Mesenchymal stem cell (in vitro differentiated cells and primary cell): ENCODE measurements at regions not wholly inside any gene's neighbourhood (a gene's known extent, or its start where the extent isn't known, plus 50 kb on each side); places are given as distances from the start of the nearest gene placed in this dataset.

Experiments used
- DNase-seq: peaks from one replicate; pipeline ENCODE4 v3.0.0-alpha.2; 2013
- H2AFZ ChIP-seq: one replicate; pipeline ENCODE4 v1.6.1; 2013; ENCODE audit warnings: low read depth, mild to moderate bottlenecking, control low read depth, inconsistent platforms, low read length, moderate library complexity
- H2AK5ac ChIP-seq: 2 replicates; pipeline ENCODE4 v1.6.1; 2013; ENCODE audit warnings: low read length, moderate library complexity, mild to moderate bottlenecking, inconsistent platforms; ENCODE audit not compliant: severe bottlenecking
- H2BK120ac ChIP-seq: one replicate; pipeline ENCODE4 v1.6.1; 2013; ENCODE audit warnings: low read depth, mild to moderate bottlenecking, inconsistent platforms, low read length, moderate library complexity
- H2BK12ac ChIP-seq, 2 experiments: one replicate each; pipeline ENCODE4 v1.6.1; 2013; ENCODE audit warnings: inconsistent platforms in 2 of 2, low read length in 2 of 2, mild to moderate bottlenecking in 2 of 2, moderate library complexity in 2 of 2, control low read depth in 1 of 2
- H2BK15ac ChIP-seq: one replicate; pipeline ENCODE4 v1.6.1; 2013; ENCODE audit warnings: mild to moderate bottlenecking, low read depth, inconsistent platforms; ENCODE audit not compliant: poor library complexity, severe bottlenecking
- H2BK5ac ChIP-seq: 2 replicates; pipeline ENCODE4 v1.6.1; 2013; ENCODE audit warnings: low read depth, mild to moderate bottlenecking, low read length, control low read depth, inconsistent platforms; ENCODE audit not compliant: poor library complexity, severe bottlenecking
- H3K14ac ChIP-seq, 2 experiments: one replicate each; pipeline ENCODE4 v1.6.1; 2013; ENCODE audit warnings: inconsistent platforms in 2 of 2, low read length in 2 of 2, control low read depth in 1 of 2, mild to moderate bottlenecking in 1 of 2, moderate library complexity in 1 of 2
- H3K18ac ChIP-seq, 2 experiments: one replicate each; pipeline ENCODE4 v1.6.1; 2013; ENCODE audit warnings: inconsistent platforms in 2 of 2, low read length in 2 of 2, control low read depth in 1 of 2, low read depth in 1 of 2, mild to moderate bottlenecking in 1 of 2
- H3K23ac ChIP-seq, 2 experiments: one replicate each; pipeline ENCODE4 v1.6.1; 2013; ENCODE audit warnings: inconsistent platforms in 2 of 2, low read length in 2 of 2, mild to moderate bottlenecking in 2 of 2, moderate library complexity in 2 of 2, control low read depth in 1 of 2
- H3K27ac ChIP-seq: 2 replicates; pipeline ENCODE4 v1.5.1; 2013; ENCODE audit warnings: mild to moderate bottlenecking, moderate library complexity, low read length, control low read depth, inconsistent platforms; ENCODE audit not compliant: poor library complexity, severe bottlenecking
- H3K27me3 ChIP-seq, 2 experiments: 2 replicates each; pipeline versions ENCODE4 v1.6.1 to v1.7.0; 2013; ENCODE audit warnings: low read length in 2 of 2, mild to moderate bottlenecking in 2 of 2, moderate library complexity in 2 of 2, control low read depth in 1 of 2, inconsistent platforms in 1 of 2; ENCODE audit not compliant: control insufficient read depth in 1 of 2, insufficient read depth in 1 of 2
- H3K36me3 ChIP-seq, 2 experiments: 2 replicates each; pipeline versions ENCODE4 v1.6.1 to v1.7.0; 2013; ENCODE audit warnings: low read length in 2 of 2, control low read depth in 1 of 2, inconsistent platforms in 1 of 2, low read depth in 1 of 2, mild to moderate bottlenecking in 1 of 2; ENCODE audit not compliant: insufficient read depth in 2 of 2, control insufficient read depth in 1 of 2
- H3K4ac ChIP-seq, 2 experiments: one replicate each; pipeline ENCODE4 v1.6.1; 2013; ENCODE audit warnings: inconsistent platforms in 2 of 2, low read length in 2 of 2, mild to moderate bottlenecking in 2 of 2, moderate library complexity in 2 of 2, control low read depth in 1 of 2, low read depth in 1 of 2
- H3K4me1 ChIP-seq: 2 replicates; pipeline ENCODE4 v1.6.1; 2013; ENCODE audit warnings: low read depth, low read length, control low read depth; ENCODE audit not compliant: control insufficient read depth, insufficient read depth
- H3K4me2 ChIP-seq: 2 replicates; pipeline ENCODE4 v1.6.1; 2013; ENCODE audit warnings: low read length, mild to moderate bottlenecking, inconsistent platforms; ENCODE audit not compliant: poor library complexity, severe bottlenecking
- H3K4me3 ChIP-seq, 2 experiments: 2 replicates each; pipeline versions ENCODE4 v1.5.1 to v1.7.0; 2013; ENCODE audit warnings: low read length in 2 of 2, mild to moderate bottlenecking in 2 of 2, control low read depth in 1 of 2, low read depth in 1 of 2; ENCODE audit not compliant: insufficient read depth in 1 of 2
- H3K79me1 ChIP-seq: replicated peaks from 2 replicates; pipeline ENCODE4 v1.6.1; 2013; ENCODE audit warnings: mild to moderate bottlenecking, control low read depth, low read length, inconsistent platforms; ENCODE audit not compliant: poor library complexity, severe bottlenecking
- H3K9ac ChIP-seq: 2 replicates; pipeline ENCODE4 v1.7.0; 2013; ENCODE audit warnings: mild to moderate bottlenecking, low read length, moderate library complexity
- H3K9me3 ChIP-seq: 2 replicates; pipeline ENCODE4 v1.7.0; 2013; ENCODE audit warnings: mild to moderate bottlenecking, low read length; ENCODE audit not compliant: control insufficient read depth
- H4K8ac ChIP-seq: one replicate; pipeline ENCODE4 v1.6.1; 2013; ENCODE audit warnings: inconsistent platforms, mild to moderate bottlenecking, low read length, moderate library complexity
- H4K91ac ChIP-seq: one replicate; pipeline ENCODE4 v1.6.1; 2013; ENCODE audit warnings: mild to moderate bottlenecking, low read length, inconsistent platforms
- WGBS: methylation state at CpG from one replicate; pipeline ENCODE4 v1.1.7; 2013; ENCODE audit warnings: mixed read lengths; 5-methylcytosine and 5-hydroxymethylcytosine counted together

DNA sequence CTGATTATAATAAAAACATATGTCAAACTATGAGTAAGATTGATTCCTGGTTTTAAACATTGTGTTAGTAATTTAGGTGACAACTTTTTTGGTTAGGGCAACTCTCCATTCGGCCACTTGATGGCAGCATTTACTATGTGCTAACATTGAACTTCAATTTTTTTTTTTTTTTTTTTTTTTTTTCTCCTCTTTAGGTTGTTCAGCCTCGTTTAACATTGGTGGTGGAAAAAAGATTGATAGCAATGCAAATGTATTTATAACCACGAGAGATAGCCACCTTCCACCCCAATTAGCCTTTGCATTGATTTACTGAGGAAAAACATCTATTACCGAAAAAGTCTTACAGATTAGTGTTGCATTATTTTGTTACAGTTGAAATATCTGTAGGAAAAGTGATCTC is 159.1 kb downstream of the CSNK1G3 start:
- Histone ChIP-seq H2BK15ac (no peak overlapping the region), H2BK5ac (no peak overlapping the region), H3K79me1 (no peaks in the 10 kb centered on the region), H2AFZ (no peak overlapping the region), H2BK120ac (no peak overlapping the region), H2AK5ac (no peak overlapping the region), H3K36me3 (no peaks in the 10 kb centered on the region), H3K14ac (no peak overlapping the region), H3K9me3 (peaks cover 4% of the 10 kb centered on the region), H3K9ac (no peak overlapping the region), H3K27me3 (no peaks in the 10 kb centered on the region), H3K4me3 (no peak overlapping the region), H3K4ac (no peak overlapping the region), H3K4me2 (no peak overlapping the region), H2BK12ac (no peak overlapping the region), H4K8ac (no peak overlapping the region), H3K18ac (no peak overlapping the region), H3K23ac (no peak overlapping the region), H3K27ac (no peak overlapping the region), H3K4me1 (no peaks in the 10 kb centered on the region), H4K91ac (no peak overlapping the region)
- no CpG with 5 or more reads among the region's 4 CpGs for WGBS
- peak; percentile 60 for DNase-seq
